Muscle layer of colon (tissue), 2 donors: ENCODE measurements at regions not wholly inside any gene's neighbourhood (a gene's known extent, or its start where the extent isn't known, plus 50 kb on each side); places are given as distances from the start of the nearest gene placed in this dataset.

ENCODE experiments used
- H3K27ac ChIP-seq: one replicate; pipeline ENCODE4 v1.7.0; 2013; ENCODE audit warnings: low read depth, mild to moderate bottlenecking, low read length, moderate library complexity
- H3K27me3 ChIP-seq, 2 donors: one replicate each; pipeline ENCODE4 v1.7.0; 2013; ENCODE audit warnings: low read length in 2 of 2, mild to moderate bottlenecking in 2 of 2; ENCODE audit not compliant: insufficient read depth in 2 of 2, control insufficient read depth in 1 of 2
- H3K36me3 ChIP-seq: one replicate; pipeline ENCODE4 v1.7.0; 2013; ENCODE audit warnings: mild to moderate bottlenecking, low read length; ENCODE audit not compliant: insufficient read depth
- H3K4me1 ChIP-seq: one replicate; pipeline ENCODE4 v1.7.0; 2013; ENCODE audit warnings: mild to moderate bottlenecking, low read length; ENCODE audit not compliant: insufficient read depth
- H3K4me3 ChIP-seq, 2 donors: one replicate each; pipeline ENCODE4 v1.7.0; 2013; ENCODE audit warnings: low read length in 2 of 2, low read depth in 1 of 2, mild to moderate bottlenecking in 1 of 2, moderate library complexity in 1 of 2
- H3K9ac ChIP-seq: one replicate; pipeline ENCODE4 v1.7.0; 2013; ENCODE audit warnings: low read length
- H3K9me3 ChIP-seq: one replicate; pipeline ENCODE4 v1.7.0; 2013; ENCODE audit warnings: mild to moderate bottlenecking, low read length
- donor health status: abdominal sarcoma.
- donor health status: Adenocarcinoma of cecum.

- Histone ChIP-seq H3K36me3 (no peaks in the 10 kb centered on the region), H3K9ac (no peak overlapping the region), H3K27ac (no peak overlapping the region), H3K4me1 (peaks cover 7% of the 10 kb centered on the region), H3K4me3 (no peak overlapping the region), H3K9me3 (no peaks in the 10 kb centered on the region), H3K27me3 (no peaks in the 10 kb centered on the region)
These were observed 522.1 kb downstream of the CCDC171 start for GRCh38 chr9:16074963-16075362.

- no peaks in the 10 kb centered on the region for H3K27me3 ChIP-seq
- H3K9me3 ChIP-seq, result no peaks in the 10 kb centered on the region
- no peaks in the 10 kb centered on the region for H3K36me3 ChIP-seq
- no peak overlapping the region for H3K9ac ChIP-seq
- H3K4me3 ChIP-seq, result no peak overlapping the region
- H3K27ac ChIP-seq, result no peak overlapping the region
- peaks cover 7% of the 10 kb centered on the region for H3K4me1 ChIP-seq
These were observed 522.9 kb downstream of the CCDC171 start for GRCh38 chr9:16075696-16076095.

DNA sequence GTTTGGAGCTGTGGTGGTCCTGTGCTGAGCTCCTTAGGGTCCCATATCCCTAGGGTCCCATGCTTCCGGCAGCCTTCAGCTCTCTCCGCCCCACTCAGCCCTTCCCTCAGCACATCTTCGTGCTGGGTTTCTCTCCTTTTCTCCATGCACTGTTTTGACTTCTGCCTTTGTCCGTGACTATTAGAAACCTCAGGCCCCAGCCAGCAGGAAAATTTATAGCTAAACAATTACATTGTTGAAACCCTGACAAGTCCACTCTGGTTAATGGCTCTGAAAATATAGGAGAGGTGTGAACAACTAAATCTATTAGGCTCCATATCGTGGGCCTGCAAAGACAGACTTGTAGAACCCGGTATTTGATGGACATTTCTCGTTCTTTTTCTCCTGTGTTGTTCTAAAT, 523.7 kb downstream of the CCDC171 start:
- Histone ChIP-seq H3K9me3 (no peaks in the 10 kb centered on the region), H3K9ac (no peak overlapping the region), H3K4me1 (peaks cover 7% of the 10 kb centered on the region), H3K36me3 (no peaks in the 10 kb centered on the region), H3K4me3 (no peak overlapping the region), H3K27ac (no peak overlapping the region), H3K27me3 (no peaks in the 10 kb centered on the region)

DNA sequence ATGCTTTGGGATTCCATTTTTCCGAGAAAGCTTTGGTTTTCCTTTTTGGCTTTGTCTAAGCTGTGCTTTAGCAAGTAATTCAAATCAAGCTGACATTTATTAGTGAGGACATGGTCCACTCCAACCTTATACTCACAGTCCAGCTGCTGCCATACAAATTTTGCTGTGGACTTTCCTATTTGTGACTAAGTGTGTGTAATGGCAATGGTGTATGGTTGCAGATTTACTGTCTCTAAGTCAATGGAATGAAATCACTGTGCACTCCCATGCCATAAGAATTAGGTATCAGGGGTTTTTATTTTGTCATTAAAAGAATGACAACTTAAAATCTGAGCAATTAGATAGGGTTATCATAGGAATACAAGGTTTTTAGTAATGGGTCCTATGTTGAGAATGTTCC, 530.0 kb downstream of the CCDC171 start:
- H3K27me3 ChIP-seq, result no peaks in the 10 kb centered on the region
- no peaks in the 10 kb centered on the region for H3K9me3 ChIP-seq
- no peak overlapping the region for H3K4me3 ChIP-seq
- no peak overlapping the region for H3K27ac ChIP-seq
- H3K9ac ChIP-seq, result no peak overlapping the region
- H3K36me3 ChIP-seq, result no peaks in the 10 kb centered on the region
- no peaks in the 10 kb centered on the region for H3K4me1 ChIP-seq

- H3K9ac ChIP-seq, result no peak overlapping the region
These were observed 532.4 kb downstream of the CCDC171 start for GRCh38 chr9:16085167-16085726.

DNA sequence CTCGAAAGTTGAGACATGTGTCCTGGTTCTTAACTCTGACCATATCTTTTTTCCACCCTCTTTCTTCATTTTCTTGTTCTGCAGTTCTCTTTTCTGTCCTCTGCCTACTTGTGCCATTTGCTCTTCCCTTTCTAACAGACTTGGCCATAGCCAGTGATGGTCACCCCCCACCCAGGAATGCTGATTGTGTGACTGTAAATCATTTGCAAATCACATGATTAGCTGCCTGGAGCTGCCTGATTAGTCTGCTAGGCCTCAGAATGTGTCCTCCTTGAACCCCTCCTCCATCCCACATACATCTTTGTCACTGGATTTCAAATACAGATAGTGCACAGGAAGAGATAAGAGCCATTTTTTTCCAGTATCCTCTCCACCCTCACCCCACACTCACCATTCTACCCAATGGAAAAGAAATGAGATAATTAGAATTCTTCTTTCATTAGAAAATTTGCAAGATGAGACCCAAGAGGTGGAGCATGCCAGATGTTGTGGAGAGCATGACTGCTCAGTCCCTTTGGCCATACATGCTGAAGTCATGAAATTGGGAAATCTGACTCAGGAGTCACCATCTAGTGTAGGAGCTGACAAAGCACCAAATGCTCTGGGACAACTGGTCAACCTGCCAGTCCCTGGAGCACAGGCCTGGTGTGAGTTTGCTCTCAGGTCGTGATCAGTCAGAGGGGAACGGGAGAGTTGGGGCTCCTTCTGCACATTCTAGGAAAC, 538.2 kb downstream of the CCDC171 start:
- Histone ChIP-seq H3K4me3 (no peak overlapping the region), H3K27me3 (no peaks in the 10 kb centered on the region), H3K27ac (no peak overlapping the region), H3K36me3 (no peaks in the 10 kb centered on the region), H3K4me1 (peaks cover 16% of the 10 kb centered on the region), H3K9me3 (no peaks in the 10 kb centered on the region), H3K9ac (no peak overlapping the region)

More at GRCh38 chr9:16085167-16085726, 532.4 kb downstream of the CCDC171 start:
- Histone ChIP-seq H3K27me3 (no peaks in the 10 kb centered on the region), H3K4me3 (no peak overlapping the region), H3K27ac (no peak overlapping the region), H3K36me3 (no peaks in the 10 kb centered on the region), H3K9me3 (no peaks in the 10 kb centered on the region), H3K4me1 (no peaks in the 10 kb centered on the region)

- peak overlapping the region in 1 of 2 donors; percentile 39 for H3K4me3 ChIP-seq
- no peaks in the 10 kb centered on the region for H3K9me3 ChIP-seq
- H3K9ac ChIP-seq, result no peak overlapping the region
- no peaks in the 10 kb centered on the region for H3K27me3 ChIP-seq
- H3K4me1 ChIP-seq, result peaks cover 16% of the 10 kb centered on the region
- H3K36me3 ChIP-seq, result no peaks in the 10 kb centered on the region
- no peak overlapping the region for H3K27ac ChIP-seq
These were observed 539.6 kb downstream of the CCDC171 start for GRCh38 chr9:16092142-16093091.

DNA sequence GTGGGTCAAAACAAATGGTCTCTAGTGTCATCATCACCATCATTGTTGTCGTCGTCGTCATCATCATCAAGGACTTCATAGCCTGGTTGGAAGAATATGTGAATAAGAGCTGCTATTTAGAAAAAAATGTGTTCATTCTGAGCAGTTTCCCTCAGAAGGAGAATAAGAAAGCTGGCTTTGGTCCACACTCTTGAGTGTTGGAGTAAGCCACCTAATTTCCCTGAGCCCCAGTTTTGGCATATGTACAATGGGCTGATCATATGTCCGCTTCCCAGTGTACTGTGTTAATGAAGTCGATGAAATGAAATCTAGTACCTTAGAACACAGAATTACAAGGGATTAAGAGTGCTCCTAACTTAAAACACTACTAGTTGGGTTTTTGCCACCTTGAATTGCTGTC, 545.5 kb downstream of the CCDC171 start:
- Histone ChIP-seq H3K4me3 (no peak overlapping the region), H3K4me1 (peaks cover under 1% of the 10 kb centered on the region), H3K9ac (no peak overlapping the region), H3K9me3 (no peaks in the 10 kb centered on the region), H3K27ac (no peak overlapping the region), H3K36me3 (no peaks in the 10 kb centered on the region), H3K27me3 (no peaks in the 10 kb centered on the region)

GRCh38 chr9:16099732-16100536, 547.1 kb downstream of the CCDC171 start:
- Histone ChIP-seq H3K4me1 (no peaks in the 10 kb centered on the region), H3K36me3 (no peaks in the 10 kb centered on the region), H3K27ac (no peak overlapping the region), H3K4me3 (no peak overlapping the region), H3K9me3 (no peaks in the 10 kb centered on the region), H3K27me3 (no peaks in the 10 kb centered on the region), H3K9ac (no peak overlapping the region)

GRCh38 chr9:16100537-16101091, 547.8 kb downstream of the CCDC171 start:
- H3K9me3 ChIP-seq, result no peaks in the 10 kb centered on the region
- no peaks in the 10 kb centered on the region for H3K36me3 ChIP-seq
- no peaks in the 10 kb centered on the region for H3K27me3 ChIP-seq
- H3K4me1 ChIP-seq, result no peaks in the 10 kb centered on the region
- H3K27ac ChIP-seq, result no peak overlapping the region
- no peak overlapping the region for H3K4me3 ChIP-seq
- no peak overlapping the region for H3K9ac ChIP-seq
